ENCODE measurements at regions not wholly inside any gene's neighbourhood (a gene's known extent, or its start where the extent isn't known, plus 50 kb on each side); places are given as distances from the start of the nearest gene placed in this dataset.

- no peaks in the 10 kb centered on the region for H3K9me3 Mint-ChIP-seq
- Histone ChIP-seq H3K27me3 (no peaks in the 10 kb centered on the region), H3K36me3 (no peaks in the 10 kb centered on the region), H2AFZ (replicated peaks) (no peak overlapping the region), H3F3A (ENCODE audit: low read depth) (no peaks in the 10 kb centered on the region), H3K9ac (no peak overlapping the region), H3K27ac (no peak overlapping the region), H3K4me1 (peaks cover 6% of the 10 kb centered on the region), H3K4me3 (no peak overlapping the region), H3K9me3 (ENCODE audit: low read depth) (no peaks in the 10 kb centered on the region), H3K79me2 (ENCODE audit: low read depth) (no peaks in the 10 kb centered on the region), H4K20me1 (ENCODE audit: low read depth) (no peaks in the 10 kb centered on the region), H3K4me2 (no peak overlapping the region)
- peaks cover 2% of the 10 kb centered on the region for H3K27me3 Mint-ChIP-seq (ENCODE audit: insufficient read depth, low read depth)
- no peak for DNase-seq (ENCODE audit: low spot score)
- TF ChIP-seq, protein P1, sequence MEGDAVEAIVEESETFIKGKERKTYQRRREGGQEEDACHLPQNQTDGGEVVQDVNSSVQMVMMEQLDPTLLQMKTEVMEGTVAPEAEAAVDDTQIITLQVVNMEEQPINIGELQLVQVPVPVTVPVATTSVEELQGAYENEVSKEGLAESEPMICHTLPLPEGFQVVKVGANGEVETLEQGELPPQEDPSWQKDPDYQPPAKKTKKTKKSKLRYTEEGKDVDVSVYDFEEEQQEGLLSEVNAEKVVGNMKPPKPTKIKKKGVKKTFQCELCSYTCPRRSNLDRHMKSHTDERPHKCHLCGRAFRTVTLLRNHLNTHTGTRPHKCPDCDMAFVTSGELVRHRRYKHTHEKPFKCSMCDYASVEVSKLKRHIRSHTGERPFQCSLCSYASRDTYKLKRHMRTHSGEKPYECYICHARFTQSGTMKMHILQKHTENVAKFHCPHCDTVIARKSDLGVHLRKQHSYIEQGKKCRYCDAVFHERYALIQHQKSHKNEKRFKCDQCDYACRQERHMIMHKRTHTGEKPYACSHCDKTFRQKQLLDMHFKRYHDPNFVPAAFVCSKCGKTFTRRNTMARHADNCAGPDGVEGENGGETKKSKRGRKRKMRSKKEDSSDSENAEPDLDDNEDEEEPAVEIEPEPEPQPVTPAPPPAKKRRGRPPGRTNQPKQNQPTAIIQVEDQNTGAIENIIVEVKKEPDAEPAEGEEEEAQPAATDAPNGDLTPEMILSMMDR (IDR thresholded peaks at IDR 0.05) = no peak
- no peak for TF ChIP-seq EZH2 (IDR thresholded peaks at IDR 0.05)
- TF ChIP-seq EZH2phosphoT487 (IDR thresholded peaks at IDR 0.05) = no peak
- no peaks in the 10 kb centered on the region for H3K36me3 Mint-ChIP-seq
- H3K4me3 Mint-ChIP-seq = no peak overlapping the region
- H3K27ac Mint-ChIP-seq = no peak overlapping the region
- H3K4me1 Mint-ChIP-seq = peaks cover 10% of the 10 kb centered on the region
Measured at GRCh38 chr2:121960251-121960650, 204.8 kb downstream of the TSN start.

- no peaks in the 10 kb centered on the region for H3K9me3 Mint-ChIP-seq
- Histone ChIP-seq H3K4me2 (no peak overlapping the region), H3K4me3 (no peak overlapping the region), H3K27me3 (no peaks in the 10 kb centered on the region), H3K9me3 (ENCODE audit: low read depth) (no peaks in the 10 kb centered on the region), H3F3A (ENCODE audit: low read depth) (no peaks in the 10 kb centered on the region), H4K20me1 (ENCODE audit: low read depth) (no peaks in the 10 kb centered on the region), H3K79me2 (ENCODE audit: low read depth) (no peaks in the 10 kb centered on the region), H2AFZ (replicated peaks) (no peak overlapping the region), H3K36me3 (no peaks in the 10 kb centered on the region), H3K9ac (no peak overlapping the region), H3K4me1 (no peaks in the 10 kb centered on the region), H3K27ac (no peak overlapping the region)
- no peak for DNase-seq (ENCODE audit: low spot score)
- H3K4me3 Mint-ChIP-seq = no peak overlapping the region
- H3K36me3 Mint-ChIP-seq = no peaks in the 10 kb centered on the region
- no peak overlapping the region for H3K27ac Mint-ChIP-seq
- H3K4me1 Mint-ChIP-seq = no peaks in the 10 kb centered on the region
- TF ChIP-seq EZH2phosphoT487 (IDR thresholded peaks at IDR 0.05) (no peak), EZH2 (IDR thresholded peaks at IDR 0.05) (no peak)
- TF ChIP-seq, protein P1 (IDR thresholded peaks at IDR 0.05) = no peak
- peaks cover 2% of the 10 kb centered on the region for H3K27me3 Mint-ChIP-seq (ENCODE audit: insufficient read depth, low read depth)
Measured at GRCh38 chr2:121961761-121962160, 206.3 kb downstream of the TSN start.

DNA sequence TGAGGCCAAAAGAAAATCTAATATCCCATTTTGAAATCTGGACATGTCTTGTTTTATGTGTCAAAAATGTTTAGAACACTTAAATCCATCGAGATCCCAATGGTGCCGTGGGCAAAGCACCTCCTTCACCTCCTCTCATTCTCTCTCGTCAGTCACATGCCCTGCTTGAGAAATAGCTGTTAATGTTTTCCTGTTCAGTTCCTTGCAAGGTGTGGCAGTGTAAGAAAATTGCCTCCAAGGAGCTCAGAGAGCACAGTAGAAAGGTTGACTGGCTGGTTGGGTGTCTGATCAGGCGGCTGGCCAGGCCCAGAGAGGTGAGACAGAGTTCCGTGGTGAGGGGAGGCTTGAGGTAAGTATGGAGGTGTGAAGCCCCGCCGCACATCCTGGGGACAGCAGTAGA is 210.2 kb downstream of the TSN start:
- Histone ChIP-seq H3K27ac (no peak overlapping the region), H3K9ac (no peak overlapping the region), H3F3A (ENCODE audit: low read depth) (no peaks in the 10 kb centered on the region), H3K79me2 (ENCODE audit: low read depth) (no peaks in the 10 kb centered on the region), H3K4me2 (no peak overlapping the region), H3K4me1 (no peaks in the 10 kb centered on the region), H3K9me3 (ENCODE audit: low read depth) (no peaks in the 10 kb centered on the region), H3K27me3 (no peaks in the 10 kb centered on the region), H4K20me1 (ENCODE audit: low read depth) (no peaks in the 10 kb centered on the region), H2AFZ (replicated peaks) (no peak overlapping the region), H3K4me3 (no peak overlapping the region), H3K36me3 (no peaks in the 10 kb centered on the region)
- TF ChIP-seq, protein P1 (IDR thresholded peaks at IDR 0.05) = no peak
- no peak for TF ChIP-seq EZH2 (IDR thresholded peaks at IDR 0.05)
- TF ChIP-seq EZH2phosphoT487 (IDR thresholded peaks at IDR 0.05) = no peak
- no peak for DNase-seq (ENCODE audit: low spot score)
- no peaks in the 10 kb centered on the region for H3K36me3 Mint-ChIP-seq
- no peak overlapping the region for H3K4me3 Mint-ChIP-seq
- peaks cover 13% of the 10 kb centered on the region for H3K4me1 Mint-ChIP-seq
- no peaks in the 10 kb centered on the region for H3K9me3 Mint-ChIP-seq
- H3K27ac Mint-ChIP-seq = peak overlapping the region; percentile 27
- peaks cover 3% of the 10 kb centered on the region for H3K27me3 Mint-ChIP-seq (ENCODE audit: insufficient read depth, low read depth)

Data from neural progenitor cell (in vitro differentiated cells).